Parathyroid adenoma (tissue), 2 donors: ENCODE measurements at regions not wholly inside any gene's neighbourhood (a gene's known extent, or its start where the extent isn't known, plus 50 kb on each side); places are given as distances from the start of the nearest gene placed in this dataset.

ENCODE experiments used
- H2AFZ ChIP-seq: fragments of 300-600 bp; sonication (generic); one replicate; pipeline ENCODE4 v1.7.0; 2017; ENCODE audit warnings: antibody characterized with exemption, mild to moderate bottlenecking
- H3K27ac ChIP-seq: fragments of 300-600 bp; sonication (generic); one replicate; pipeline ENCODE4 v1.7.0; 2017
- H3K27me3 ChIP-seq: fragments of 300-600 bp; sonication (generic); one replicate; pipeline ENCODE4 v1.7.0; 2017; ENCODE audit warnings: low read length; ENCODE audit not compliant: control insufficient read depth, insufficient read depth
- H3K36me3 ChIP-seq: fragments of 300-600 bp; sonication (generic); one replicate; pipeline ENCODE4 v1.7.0; 2017; ENCODE audit warnings: low read length; ENCODE audit not compliant: control insufficient read depth, insufficient read depth
- H3K4me1 ChIP-seq: fragments of 300-600 bp; sonication (generic); one replicate; pipeline ENCODE4 v1.7.0; 2017; ENCODE audit warnings: control low read depth
- H3K4me2 ChIP-seq: fragments of 300-600 bp; sonication (generic); one replicate; pipeline ENCODE4 v1.7.0; 2017; ENCODE audit warnings: low read length
- H3K4me3 ChIP-seq: fragments of 300-600 bp; sonication (generic); one replicate; pipeline ENCODE4 v1.7.0; 2017; ENCODE audit warnings: low read depth, low read length
- H3K79me2 ChIP-seq: fragments of 300-600 bp; sonication (generic); one replicate; pipeline ENCODE4 v1.7.0; 2017; ENCODE audit warnings: control low read depth
- H3K9ac ChIP-seq: fragments of 300-600 bp; sonication (generic); one replicate; pipeline ENCODE4 v1.7.0; 2017; ENCODE audit warnings: mild to moderate bottlenecking
- H3K9me3 ChIP-seq: fragments of 300-600 bp; sonication (generic); one replicate; pipeline ENCODE4 v1.7.0; 2017; ENCODE audit warnings: low read length; ENCODE audit not compliant: control insufficient read depth
- CTCF ChIP-seq: fragments of 300-600 bp; sonication (generic); IDR thresholded peaks from one replicate; pipeline ENCODE4 v1.7.0; 2017; ENCODE audit warnings: antibody characterized with exemption, mild to moderate bottlenecking
- donor health status: primary hyperparathyroidism.

GRCh38 chr3:170734735-170735065 is 135.3 kb downstream of the RPL22L1 start:
- Histone ChIP-seq H3K4me2 (no peak overlapping the region), H3K4me1 (no peaks in the 10 kb centered on the region), H3K79me2 (no peaks in the 10 kb centered on the region), H3K9me3 (no peaks in the 10 kb centered on the region), H3K36me3 (no peaks in the 10 kb centered on the region), H3K27ac (no peak overlapping the region), H3K4me3 (no peak overlapping the region), H3K9ac (no peak overlapping the region), H2AFZ (no peak overlapping the region), H3K27me3 (no peaks in the 10 kb centered on the region)
- TF ChIP-seq CTCF, result no peak

GRCh38 chr3:170734043-170734734 is 135.8 kb downstream of the RPL22L1 start:
- Histone ChIP-seq H3K9ac (no peak overlapping the region), H3K27ac (no peak overlapping the region), H3K9me3 (no peaks in the 10 kb centered on the region), H3K27me3 (no peaks in the 10 kb centered on the region), H3K4me2 (no peak overlapping the region), H2AFZ (no peak overlapping the region), H3K4me1 (no peaks in the 10 kb centered on the region), H3K36me3 (no peaks in the 10 kb centered on the region), H3K79me2 (no peaks in the 10 kb centered on the region), H3K4me3 (no peak overlapping the region)
- TF ChIP-seq CTCF, result no peak

- no peak overlapping the region for H3K9ac ChIP-seq
- H3K79me2 ChIP-seq, result no peaks in the 10 kb centered on the region
- no peaks in the 10 kb centered on the region for H3K4me1 ChIP-seq
- H3K4me3 ChIP-seq, result no peak overlapping the region
- TF ChIP-seq CTCF, result no peak
- H3K9me3 ChIP-seq, result no peaks in the 10 kb centered on the region
- H3K27ac ChIP-seq, result no peak overlapping the region
- H2AFZ ChIP-seq, result no peak overlapping the region
- H3K27me3 ChIP-seq, result no peaks in the 10 kb centered on the region
- no peak overlapping the region for H3K4me2 ChIP-seq
- no peaks in the 10 kb centered on the region for H3K36me3 ChIP-seq
Measured at GRCh38 chr3:170732660-170733245, 137.2 kb downstream of the RPL22L1 start.

GRCh38 chr3:170731281-170731680 is 138.7 kb downstream of the RPL22L1 start:
- Histone ChIP-seq H3K79me2 (no peaks in the 10 kb centered on the region), H3K9ac (no peak overlapping the region), H3K4me3 (no peak overlapping the region), H2AFZ (no peak overlapping the region), H3K9me3 (no peaks in the 10 kb centered on the region), H3K36me3 (no peaks in the 10 kb centered on the region), H3K27ac (no peak overlapping the region), H3K4me2 (no peak overlapping the region), H3K27me3 (no peaks in the 10 kb centered on the region), H3K4me1 (no peaks in the 10 kb centered on the region)
- no peak for TF ChIP-seq CTCF
